ENCODE measurements at regions not wholly inside any gene's neighbourhood (a gene's known extent, or its start where the extent isn't known, plus 50 kb on each side); places are given as distances from the start of the nearest gene placed in this dataset.

DNA sequence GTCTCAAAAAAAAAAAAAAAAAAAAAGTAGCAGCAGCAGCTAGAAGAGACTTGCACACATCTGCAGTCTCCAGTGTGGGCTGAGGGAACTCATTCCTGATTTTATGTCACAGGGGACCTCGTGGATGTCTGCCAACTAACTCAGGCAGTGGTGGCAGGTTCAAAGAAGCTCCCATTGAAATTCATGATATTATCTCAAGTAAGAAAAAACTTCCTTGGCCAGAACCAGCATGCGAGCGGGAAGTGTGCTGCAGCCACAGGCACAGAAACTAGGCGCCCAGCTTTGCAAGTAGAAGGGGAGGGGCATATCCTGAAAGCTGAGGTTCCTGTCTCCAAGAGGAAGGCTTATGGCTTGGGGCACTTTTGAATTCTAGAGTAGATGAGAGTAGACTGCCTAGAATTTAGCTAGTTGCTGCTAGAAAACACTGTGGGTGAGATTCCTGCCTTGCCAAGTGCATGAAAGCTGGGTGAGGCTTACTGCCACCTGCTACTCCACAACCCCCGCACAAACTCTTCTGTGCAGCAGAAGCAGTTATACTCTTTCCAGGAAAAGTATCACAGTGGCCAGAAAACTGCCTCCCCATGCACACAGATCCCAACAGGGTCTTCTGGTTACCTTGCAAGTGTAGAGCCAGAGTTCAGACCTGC lies 603.8 kb upstream of the CA10 start:
- H3K4me3 ChIP-seq: no peak overlapping the region
- no peaks in the 10 kb centered on the region for H3K27me3 ChIP-seq
- H3K4me1 ChIP-seq: no peaks in the 10 kb centered on the region
- no peak overlapping the region for H3K27ac ChIP-seq
- WGBS, 2 donors: 57 to 73% methylated on average over 5 of the region's 5 CpGs
- H3K36me3 ChIP-seq: no peaks in the 10 kb centered on the region
- no peak for TF ChIP-seq EP300 (IDR thresholded peaks at IDR 0.05)
- TF ChIP-seq, protein P1, sequence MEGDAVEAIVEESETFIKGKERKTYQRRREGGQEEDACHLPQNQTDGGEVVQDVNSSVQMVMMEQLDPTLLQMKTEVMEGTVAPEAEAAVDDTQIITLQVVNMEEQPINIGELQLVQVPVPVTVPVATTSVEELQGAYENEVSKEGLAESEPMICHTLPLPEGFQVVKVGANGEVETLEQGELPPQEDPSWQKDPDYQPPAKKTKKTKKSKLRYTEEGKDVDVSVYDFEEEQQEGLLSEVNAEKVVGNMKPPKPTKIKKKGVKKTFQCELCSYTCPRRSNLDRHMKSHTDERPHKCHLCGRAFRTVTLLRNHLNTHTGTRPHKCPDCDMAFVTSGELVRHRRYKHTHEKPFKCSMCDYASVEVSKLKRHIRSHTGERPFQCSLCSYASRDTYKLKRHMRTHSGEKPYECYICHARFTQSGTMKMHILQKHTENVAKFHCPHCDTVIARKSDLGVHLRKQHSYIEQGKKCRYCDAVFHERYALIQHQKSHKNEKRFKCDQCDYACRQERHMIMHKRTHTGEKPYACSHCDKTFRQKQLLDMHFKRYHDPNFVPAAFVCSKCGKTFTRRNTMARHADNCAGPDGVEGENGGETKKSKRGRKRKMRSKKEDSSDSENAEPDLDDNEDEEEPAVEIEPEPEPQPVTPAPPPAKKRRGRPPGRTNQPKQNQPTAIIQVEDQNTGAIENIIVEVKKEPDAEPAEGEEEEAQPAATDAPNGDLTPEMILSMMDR (IDR thresholded peaks at IDR 0.05): no peak
- no peak for TF ChIP-seq POLR2A (IDR thresholded peaks at IDR 0.05)
- peaks cover 0 to 11% (median 0%) of the 10 kb centered on the region in 4 donors for H3K9me3 ChIP-seq
- no peak for DNase-seq (ENCODE audit: low spot score in 2 of 2)

DNA sequence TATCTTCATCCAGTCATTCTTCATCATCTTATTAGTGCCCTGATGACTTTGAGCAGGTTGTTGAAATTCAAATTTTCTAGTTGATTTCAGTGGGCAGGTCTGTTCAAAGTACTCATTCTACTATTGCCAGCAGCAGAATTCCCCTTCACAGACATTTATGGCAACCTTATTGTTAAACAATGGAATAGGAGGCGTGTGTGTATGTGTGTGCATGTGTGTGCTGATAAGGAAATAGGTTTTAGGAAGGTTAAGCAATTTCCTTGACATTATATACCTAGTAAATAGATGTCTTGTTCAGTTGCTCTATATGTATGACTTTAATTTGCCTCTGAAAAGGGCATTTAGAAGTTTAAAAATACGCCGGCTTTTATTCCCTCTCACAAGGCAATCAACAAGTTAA lies 601.4 kb upstream of the CA10 start:
- 84 to 88% methylated on average over 3 of the region's 3 CpGs for WGBS, 2 donors
- H3K4me3 ChIP-seq: no peak overlapping the region
- H3K27ac ChIP-seq: no peak overlapping the region
- H3K36me3 ChIP-seq: no peaks in the 10 kb centered on the region
- DNase-seq (ENCODE audit: low spot score in 2 of 2): no peak
- H3K4me1 ChIP-seq: no peaks in the 10 kb centered on the region
- no peaks in the 10 kb centered on the region for H3K27me3 ChIP-seq
- peaks cover 0 to 3% (median 0%) of the 10 kb centered on the region in 4 donors for H3K9me3 ChIP-seq
- TF ChIP-seq, protein P1 (IDR thresholded peaks at IDR 0.05): no peak
- TF ChIP-seq EP300 (IDR thresholded peaks at IDR 0.05) (no peak), POLR2A (IDR thresholded peaks at IDR 0.05) (no peak)

DNA sequence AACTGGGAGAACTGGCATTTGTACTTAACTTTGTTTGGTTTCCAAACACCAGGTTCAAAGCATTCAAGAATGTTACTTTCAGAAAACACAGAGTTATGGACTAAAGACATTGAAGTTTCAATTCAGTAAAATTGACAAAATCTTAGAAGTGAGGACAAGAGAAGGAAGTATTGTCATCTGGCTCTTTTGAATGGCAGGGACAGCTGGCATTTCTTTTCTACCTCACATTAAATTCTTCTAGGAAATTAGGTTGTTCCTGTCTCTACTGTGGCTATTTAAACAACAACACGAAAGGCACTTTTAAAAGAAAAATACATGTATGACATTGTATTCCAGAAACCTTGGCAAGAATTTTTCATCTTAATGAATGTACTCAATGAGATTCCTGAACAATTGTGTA lies 600.0 kb upstream of the CA10 start:
- no peak overlapping the region for H3K4me3 ChIP-seq
- no peak for DNase-seq (ENCODE audit: low spot score in 2 of 2)
- no peaks in the 10 kb centered on the region for H3K9me3 ChIP-seq
- WGBS, 2 donors: 10 to 21% methylated on average over 1 of the region's 1 CpG
- no peaks in the 10 kb centered on the region for H3K27me3 ChIP-seq
- TF ChIP-seq EP300 (IDR thresholded peaks at IDR 0.05) (no peak), POLR2A (IDR thresholded peaks at IDR 0.05) (no peak)
- TF ChIP-seq, protein P1 (IDR thresholded peaks at IDR 0.05): no peak
- no peaks in the 10 kb centered on the region for H3K36me3 ChIP-seq
- no peaks in the 10 kb centered on the region for H3K4me1 ChIP-seq
- no peak overlapping the region for H3K27ac ChIP-seq

DNA sequence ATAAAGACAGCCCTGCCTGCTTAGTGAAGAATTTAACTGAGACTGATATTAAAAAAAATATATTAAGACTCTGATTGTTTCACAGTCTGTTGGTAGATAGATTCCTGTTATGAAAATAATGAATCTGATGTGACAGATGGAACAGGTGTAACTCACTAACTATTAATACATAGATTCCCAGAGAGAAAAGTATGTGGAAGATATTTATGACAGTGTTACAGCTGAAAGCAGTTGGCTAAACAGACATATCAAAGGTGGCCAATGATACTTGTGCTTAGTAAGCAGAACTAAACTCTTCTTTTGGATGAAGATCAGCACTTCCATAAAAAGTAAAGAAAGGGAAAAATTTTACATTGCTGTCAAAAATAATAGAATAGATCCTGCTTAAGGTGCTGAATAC lies 598.2 kb upstream of the CA10 start:
- no peak overlapping the region for H3K27ac ChIP-seq
- H3K4me1 ChIP-seq: no peaks in the 10 kb centered on the region
- H3K4me3 ChIP-seq: no peak overlapping the region
- H3K9me3 ChIP-seq: no peaks in the 10 kb centered on the region
- TF ChIP-seq, protein P1 (IDR thresholded peaks at IDR 0.05): no peak
- TF ChIP-seq EP300 (IDR thresholded peaks at IDR 0.05): no peak
- TF ChIP-seq POLR2A (IDR thresholded peaks at IDR 0.05): no peak
- no peaks in the 10 kb centered on the region for H3K36me3 ChIP-seq
- H3K27me3 ChIP-seq: no peaks in the 10 kb centered on the region
- no peak for DNase-seq (ENCODE audit: low spot score in 2 of 2)

DNA sequence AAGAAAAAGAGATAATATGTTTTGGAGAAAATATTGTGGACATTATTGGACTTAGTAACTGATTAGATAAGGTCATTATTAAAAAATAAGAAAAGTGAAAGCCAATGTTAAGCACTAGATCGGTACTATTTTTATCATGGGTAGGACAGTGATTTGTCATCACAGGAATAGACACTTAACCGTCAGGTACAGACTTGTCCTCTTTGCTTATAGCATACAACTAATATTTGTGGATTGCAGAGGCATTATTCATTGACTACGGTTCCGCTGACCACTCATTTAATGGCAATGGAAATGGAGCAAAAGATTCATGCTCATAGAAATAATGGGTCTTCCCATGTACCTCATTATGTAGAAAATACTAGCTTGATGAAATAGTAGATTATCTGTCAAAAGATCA lies 596.3 kb upstream of the CA10 start:
- DNase-seq (ENCODE audit: low spot score in 2 of 2): no peak
- no peaks in the 10 kb centered on the region for H3K4me1 ChIP-seq
- no peak overlapping the region for H3K27ac ChIP-seq
- no peak overlapping the region for H3K4me3 ChIP-seq
- 93 to 96% methylated on average over 4 of the region's 4 CpGs for WGBS, 2 donors
- no peaks in the 10 kb centered on the region for H3K36me3 ChIP-seq
- H3K9me3 ChIP-seq: no peaks in the 10 kb centered on the region
- no peak for TF ChIP-seq POLR2A (IDR thresholded peaks at IDR 0.05)
- TF ChIP-seq EP300 (IDR thresholded peaks at IDR 0.05): no peak
- H3K27me3 ChIP-seq: no peaks in the 10 kb centered on the region

DNA sequence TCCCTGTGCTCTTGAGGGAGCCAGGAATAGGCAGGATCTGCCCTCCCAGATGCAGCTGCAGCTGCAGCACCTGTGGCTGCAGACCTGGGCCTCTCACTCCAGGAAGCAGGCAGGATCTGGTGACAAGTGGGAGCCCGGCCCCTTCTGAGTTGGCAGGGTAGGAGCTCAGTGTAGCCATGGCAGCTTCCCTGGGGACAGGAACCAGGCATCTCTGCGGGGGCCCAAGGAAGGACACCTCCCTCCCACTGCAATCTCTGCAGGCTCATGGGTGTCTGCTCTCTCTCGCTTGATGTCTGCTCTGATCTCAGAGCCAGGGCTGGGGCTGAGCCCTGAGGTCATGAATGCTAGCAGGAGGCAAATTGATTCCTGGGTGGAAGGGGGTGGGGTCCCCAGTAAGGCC lies 592.5 kb upstream of the CA10 start:
- Histone ChIP-seq H3K4me3 (no peak overlapping the region), H3K36me3 (no peaks in the 10 kb centered on the region), H3K4me1 (no peaks in the 10 kb centered on the region), H3K9me3 (no peaks in the 10 kb centered on the region), H3K27ac (no peak overlapping the region), H3K27me3 (no peaks in the 10 kb centered on the region)
- DNase-seq (ENCODE audit: low spot score in 2 of 2): no peak
- TF ChIP-seq, protein P1 (IDR thresholded peaks at IDR 0.05): no peak
- TF ChIP-seq EP300 (IDR thresholded peaks at IDR 0.05) (no peak), POLR2A (IDR thresholded peaks at IDR 0.05) (no peak)
- 88 to 100% methylated on average over 1 to 3 of the region's 3 CpGs for WGBS, 2 donors

All from tibial nerve (tissue), 4 donors.